Fibroblast of peridontal ligament (primary cell): ENCODE measurements at regions not wholly inside any gene's neighbourhood (a gene's known extent, or its start where the extent isn't known, plus 50 kb on each side); places are given as distances from the start of the nearest gene placed in this dataset.
A peak's percentile ranks its signal among the peaks of the same experiment; 100 is the strongest.
"Not testable (repeated sequence)": the region's sequence is repeated elsewhere in the genome, so short reads cannot be mapped to it uniquely, and the experiment has no call there.

Experiments used
- DNase-seq: peaks from one replicate; pipeline ENCODE4 v3.0.0-alpha.2; 2010; ENCODE audit errors: extremely low read depth

- no peak for DNase-seq
These were observed 144.2 kb upstream of the FAM241A start for GRCh38 chr4:112001041-112001440.

DNA sequence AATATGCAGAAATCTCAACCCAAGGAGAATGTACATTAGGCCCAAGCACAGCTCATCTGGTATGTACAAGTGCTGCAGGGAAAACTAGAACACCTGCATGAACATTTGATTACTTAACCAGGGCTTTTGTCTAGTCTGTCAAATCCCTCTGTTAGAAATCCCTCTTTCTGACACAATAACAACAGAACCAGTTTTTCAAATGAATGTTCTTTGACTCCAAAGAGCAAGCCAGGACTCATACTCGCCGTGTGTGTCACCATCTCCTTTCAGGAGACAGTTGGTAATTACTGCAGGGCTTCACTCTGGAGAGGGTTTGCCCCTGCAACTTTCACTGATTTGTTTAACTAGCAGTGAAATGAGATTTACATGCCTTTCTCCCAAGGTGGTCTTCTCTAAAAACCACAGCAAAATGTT is 143.0 kb upstream of the FAM241A start:
- DNase-seq = no peak

DNA sequence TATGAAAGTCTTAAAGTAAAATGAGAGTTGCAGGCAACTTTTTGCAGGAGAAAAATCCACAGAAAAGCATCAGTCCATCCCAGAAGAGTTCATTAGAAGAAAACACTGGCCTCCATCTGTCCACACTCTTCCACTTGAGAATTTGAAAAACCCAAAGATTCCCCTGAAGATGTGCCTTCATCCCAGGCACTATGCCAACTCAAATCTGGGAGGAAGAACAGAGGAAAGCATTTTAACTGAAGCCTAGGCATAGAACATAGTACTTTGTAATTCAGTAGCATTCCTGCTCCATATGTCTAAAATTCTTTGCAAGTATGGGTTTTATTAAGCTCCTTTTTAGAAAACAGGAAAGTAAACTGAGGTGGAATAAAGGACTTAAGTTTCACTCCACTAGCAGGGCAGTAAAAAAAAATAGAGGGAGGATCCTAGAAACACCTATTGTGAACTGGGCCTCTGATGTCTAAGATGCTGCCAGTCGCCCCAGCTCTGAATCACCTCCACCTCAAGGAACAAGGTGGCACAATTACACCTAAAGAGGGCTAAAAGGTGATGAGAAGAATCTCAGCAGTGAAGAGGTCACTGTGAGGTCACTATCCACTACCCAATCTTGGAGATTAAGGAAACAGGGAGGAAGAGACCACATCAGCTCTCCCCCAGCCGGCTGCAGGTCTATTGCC is 141.9 kb upstream of the FAM241A start:
- no peak for DNase-seq

- no peak for DNase-seq
These were observed 140.2 kb upstream of the FAM241A start for GRCh38 chr4:112005027-112005426.

DNA sequence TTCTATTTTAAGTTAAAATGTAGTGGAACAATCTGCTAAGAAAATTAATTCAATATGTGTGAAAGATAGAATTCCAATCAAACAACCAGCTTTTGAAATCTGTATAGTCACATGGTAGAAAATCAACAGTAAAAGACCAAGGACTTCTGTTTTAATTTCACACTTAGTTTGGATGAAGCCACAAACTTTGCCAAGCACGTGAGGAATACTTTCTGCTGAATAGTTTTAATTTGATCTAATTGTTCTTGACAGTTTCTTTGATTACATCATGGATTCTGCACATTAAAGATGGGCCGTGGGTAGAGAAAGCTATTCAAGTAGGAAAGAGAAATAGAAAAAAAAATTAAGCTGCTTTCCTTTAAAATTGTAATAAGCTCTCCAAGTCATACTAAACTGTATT is 137.9 kb upstream of the FAM241A start:
- DNase-seq = no peak

GRCh38 chr4:112015960-112016359 is 129.3 kb upstream of the FAM241A start:
- DNase-seq = no peak

GRCh38 chr4:112023402-112023950 is 121.8 kb upstream of the FAM241A start:
- DNase-seq = no peak

DNA sequence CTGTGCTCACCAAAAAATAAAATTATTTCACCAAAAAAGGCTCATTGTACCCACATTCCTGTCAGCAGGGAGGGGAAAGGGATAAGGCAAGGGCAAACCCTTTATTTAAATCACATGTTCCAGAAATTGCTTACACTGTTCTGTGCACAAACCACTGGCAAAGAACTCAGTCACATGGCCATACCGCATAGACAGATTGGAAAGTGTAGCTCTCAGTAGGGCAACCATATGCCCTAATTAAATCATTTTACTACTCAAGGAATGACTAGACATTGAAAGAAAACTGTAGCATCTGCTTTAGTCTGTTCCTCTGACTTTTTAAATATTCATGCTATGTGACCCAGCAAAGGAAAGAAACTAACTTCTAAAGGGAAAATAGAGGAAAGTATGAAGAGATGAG is 119.2 kb upstream of the FAM241A start:
- DNase-seq = no peak

DNA sequence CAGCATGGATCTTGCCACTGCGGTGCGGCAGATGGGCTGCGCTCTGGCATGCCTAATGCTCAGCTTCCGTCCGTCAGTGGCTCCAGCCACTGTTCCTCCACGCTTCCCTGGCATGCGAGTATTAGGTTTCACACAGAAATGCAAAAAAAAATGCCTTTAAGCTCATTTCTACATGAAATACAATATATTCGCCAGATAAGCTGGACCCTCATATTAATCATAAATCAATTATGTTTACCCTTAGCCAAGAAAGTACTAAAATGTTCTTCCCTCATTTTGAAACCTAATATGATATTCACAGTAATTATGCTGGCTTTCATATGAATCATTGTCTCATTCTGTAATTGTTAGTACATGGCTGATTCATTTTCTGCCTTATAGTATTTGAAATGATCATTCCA is 115.5 kb upstream of the FAM241A start:
- peak; percentile 16 for DNase-seq

DNA sequence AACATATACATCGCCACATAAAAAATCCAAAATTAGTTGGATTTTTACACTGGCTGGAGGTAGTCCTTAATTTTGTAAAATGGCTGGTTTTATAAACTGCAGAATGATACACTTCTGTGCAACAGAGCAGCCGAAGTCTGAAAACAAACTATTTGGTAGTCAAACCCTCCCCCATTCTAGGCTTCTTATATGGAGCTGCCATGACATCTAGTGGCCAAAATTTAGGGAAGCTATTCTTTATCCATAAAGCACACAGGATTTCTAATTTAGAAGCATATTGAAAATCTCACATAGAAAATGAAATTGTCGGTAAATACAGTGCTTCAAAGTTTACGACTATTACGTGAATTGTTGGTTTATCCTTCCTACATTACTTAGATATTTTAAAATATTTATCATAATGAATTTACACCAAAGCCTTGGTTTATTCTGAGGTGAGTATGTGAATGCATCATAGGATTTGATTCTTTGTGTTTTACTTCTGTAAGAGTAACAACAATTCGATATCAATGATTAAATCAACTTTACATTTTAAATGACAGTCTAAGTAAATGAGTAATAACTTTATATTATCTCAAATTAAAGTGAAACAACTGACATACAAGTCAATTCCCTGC is 113.4 kb upstream of the FAM241A start:
- DNase-seq = peak; percentile 83

DNA sequence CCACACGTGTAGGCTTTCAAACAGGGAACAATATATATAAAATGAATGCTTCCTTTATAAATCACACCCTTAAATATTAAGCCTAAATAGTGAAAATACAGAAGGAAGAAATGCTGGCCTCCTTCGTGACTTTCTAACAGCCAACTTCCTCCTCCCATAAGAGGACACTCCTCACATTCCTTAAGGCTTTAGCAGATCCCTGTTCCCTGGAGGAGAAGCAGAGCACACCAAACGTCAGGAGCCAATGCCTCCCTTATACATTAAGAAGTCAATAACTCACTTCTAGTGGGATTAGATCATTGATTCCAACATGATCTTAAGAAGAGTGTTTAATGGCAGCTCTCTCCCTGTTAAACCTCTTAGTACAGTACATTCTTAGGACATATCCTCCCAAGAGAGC is 108.4 kb upstream of the FAM241A start:
- DNase-seq = no peak

DNA sequence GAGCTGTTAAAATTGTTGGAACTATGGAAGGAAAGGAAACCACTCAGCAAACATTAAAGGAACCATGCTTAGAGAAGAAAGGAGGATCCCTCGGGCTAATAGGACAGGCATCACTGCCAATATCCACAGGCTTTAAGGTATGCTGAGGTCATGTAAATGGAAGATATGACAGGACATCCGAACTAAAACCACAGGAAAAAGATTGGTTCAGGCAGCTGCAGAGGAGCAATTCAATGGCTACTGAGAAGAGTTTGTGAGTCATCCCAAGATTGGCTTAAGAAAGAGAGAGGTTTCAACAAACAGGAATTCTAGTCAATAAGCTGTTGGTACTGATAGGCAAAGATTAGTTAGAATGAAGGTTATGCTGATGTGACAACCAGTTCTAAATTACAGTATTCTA is 106.4 kb upstream of the FAM241A start:
- no peak for DNase-seq

DNA sequence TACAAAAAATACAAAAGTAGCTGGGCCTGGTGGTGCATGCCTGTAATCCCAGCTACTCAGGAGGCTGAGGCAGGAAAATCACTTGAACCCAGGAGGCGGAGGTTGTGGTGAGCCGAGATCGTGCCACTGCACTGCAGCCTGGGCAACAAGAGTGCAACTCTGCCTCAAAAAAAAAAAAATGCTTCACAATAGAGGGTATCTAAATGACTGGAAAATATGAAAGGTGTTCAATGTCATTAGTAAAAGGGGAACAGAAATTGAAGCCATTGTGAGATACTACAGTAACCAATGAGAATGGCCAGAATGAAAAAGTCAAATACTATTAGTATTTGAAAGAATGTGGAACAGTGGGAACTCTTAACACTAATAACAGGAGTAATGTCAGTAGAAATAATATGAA is 96.1 kb upstream of the FAM241A start:
- not testable (repeated sequence) for DNase-seq

DNA sequence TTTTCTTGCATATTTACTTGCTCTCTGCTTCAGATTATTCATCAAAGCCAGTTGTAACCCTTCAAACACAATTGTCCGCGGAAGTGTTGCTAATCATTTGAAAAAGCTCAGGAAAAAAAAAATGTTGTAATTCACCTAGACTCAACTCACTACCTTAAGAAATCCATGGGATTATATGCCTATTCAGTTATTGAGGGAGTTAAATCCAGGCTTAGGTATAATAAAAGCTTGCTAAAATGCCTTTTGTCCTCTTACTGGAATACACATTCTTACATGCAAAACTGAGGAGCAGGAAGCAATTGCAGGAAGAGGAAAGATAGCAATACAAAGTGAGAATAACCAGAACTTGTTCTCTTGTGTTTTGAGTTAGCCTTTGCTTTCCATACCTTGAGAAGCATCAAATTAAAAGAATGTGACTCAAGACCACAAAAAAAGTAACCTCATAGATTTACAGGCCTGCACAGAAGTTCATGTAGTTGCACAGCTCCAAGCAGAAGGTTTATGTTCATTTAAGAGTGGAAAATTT is 91.4 kb upstream of the FAM241A start:
- DNase-seq = no peak

DNA sequence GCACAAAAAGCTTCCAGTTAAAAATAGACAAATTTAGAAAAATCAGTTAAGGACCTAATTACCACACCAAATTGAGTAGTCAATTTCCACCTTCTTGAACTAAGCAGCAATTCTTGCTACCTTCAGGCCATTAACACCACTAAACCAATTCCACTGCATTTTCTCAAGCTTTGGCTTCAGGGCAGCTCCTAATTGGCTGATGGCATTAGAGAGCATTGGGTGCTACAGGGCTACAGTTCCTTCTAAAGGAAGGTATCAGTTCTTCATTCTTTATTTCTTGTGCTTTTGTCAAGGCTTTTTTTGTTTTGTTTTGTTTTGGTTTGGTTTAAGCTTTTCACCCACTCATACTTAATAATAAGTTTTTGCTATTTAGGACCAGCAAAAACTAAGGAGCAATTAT is 90.2 kb upstream of the FAM241A start:
- DNase-seq = no peak

DNA sequence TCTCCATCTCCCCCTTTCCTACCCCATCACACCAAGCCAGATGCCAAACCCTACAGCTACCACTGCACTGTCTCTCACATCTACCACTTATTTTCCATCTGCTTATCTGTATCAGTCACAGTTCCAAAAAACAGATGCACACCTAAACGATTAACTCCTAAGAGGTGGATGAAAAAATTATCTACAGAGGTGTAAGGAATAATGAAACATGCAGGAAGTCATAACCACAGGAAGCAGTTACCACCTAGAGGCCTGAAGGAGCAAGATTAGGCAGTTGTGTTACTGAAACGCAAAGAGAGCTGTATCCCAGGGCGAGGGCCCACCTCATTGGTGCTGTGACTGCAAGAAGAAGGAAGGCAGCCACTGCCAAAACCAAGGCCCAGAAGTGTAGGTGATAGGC is 87.8 kb upstream of the FAM241A start:
- DNase-seq = no peak

GRCh38 chr4:112058433-112058832 is 86.8 kb upstream of the FAM241A start:
- no peak for DNase-seq

DNA sequence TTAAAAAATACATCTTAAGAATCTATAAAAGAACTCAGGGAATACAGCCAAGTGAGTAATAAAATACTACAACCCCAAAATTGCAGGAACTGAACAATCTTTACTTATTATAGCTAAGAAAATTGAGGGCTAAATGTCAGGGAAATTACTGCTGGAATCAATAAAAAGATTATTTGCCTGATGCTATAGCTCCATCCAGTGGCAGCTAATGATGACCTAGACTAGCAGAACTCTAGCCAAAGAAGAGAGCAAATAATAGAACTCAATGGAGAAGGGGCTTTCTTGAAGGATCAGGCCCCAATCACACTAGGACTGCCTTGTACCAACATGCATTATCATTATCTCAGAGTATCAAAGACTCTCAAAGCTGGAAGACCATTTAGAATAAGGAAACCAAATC is 85.0 kb upstream of the FAM241A start:
- peak; percentile 30 for DNase-seq

GRCh38 chr4:112061207-112061817 is 83.9 kb upstream of the FAM241A start:
- no peak for DNase-seq

- DNase-seq = no peak
These were observed 82.0 kb upstream of the FAM241A start for GRCh38 chr4:112063260-112063659.

DNA sequence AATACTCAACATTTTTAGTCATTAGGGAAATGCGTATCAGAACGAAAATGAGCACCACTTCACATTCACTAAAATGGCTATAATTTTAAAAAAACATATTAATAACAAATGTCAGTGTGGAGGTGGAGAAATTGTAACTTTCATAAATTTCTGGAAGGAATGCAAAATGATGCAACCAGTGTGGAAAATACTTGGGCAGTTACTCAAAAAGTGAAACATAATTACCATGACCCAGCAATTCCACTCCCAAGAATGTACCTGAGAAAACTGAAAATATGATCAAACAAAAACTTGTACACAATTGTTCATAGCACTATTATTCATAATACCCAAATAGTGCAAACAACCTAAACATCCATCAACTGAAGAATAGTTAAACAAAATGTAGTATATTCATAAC is 76.1 kb upstream of the FAM241A start:
- DNase-seq = peak; percentile 7

- DNase-seq = no peak
These were observed 72.1 kb upstream of the FAM241A start for GRCh38 chr4:112073181-112073580.
